GM23338 (cell line): ENCODE measurements at regions not wholly inside any gene's neighbourhood (a gene's known extent, or its start where the extent isn't known, plus 50 kb on each side); places are given as distances from the start of the nearest gene placed in this dataset.

Source experiments
- ATAC-seq: fragments of 200-7000 bp; cut with Tn5 transposase; 3 replicates; pipeline ENCODE4 v1.9.1; 2020
- DNase-seq: peaks from one replicate; pipeline ENCODE4 v3.0.0-alpha.2; 2015; ENCODE audit warnings: low spot score
- H2AFZ ChIP-seq: fragments of 200-600 bp; sonication (generic); 2 replicates; pipeline ENCODE4 v1.8.0; 2016; ENCODE audit warnings: antibody characterized with exemption, mild to moderate bottlenecking, moderate library complexity
- H3F3A ChIP-seq: fragments of 200-600 bp; sonication (generic); replicated peaks from 2 replicates; pipeline ENCODE4 v1.8.0; 2017; ENCODE audit warnings: antibody characterized with exemption, mixed run types, low read depth
- H3K27ac ChIP-seq: fragments of 200-600 bp; sonication (generic); 2 replicates; pipeline ENCODE4 v1.6.1; 2016; ENCODE audit warnings: low read depth
- H3K27me3 ChIP-seq: fragments of 200-600 bp; sonication (generic); 2 replicates; pipeline ENCODE4 v1.8.0; 2016; ENCODE audit warnings: mild to moderate bottlenecking, mixed run types, moderate library complexity; ENCODE audit not compliant: insufficient read depth
- H3K36me3 ChIP-seq: fragments of 200-600 bp; sonication (generic); 2 replicates; pipeline ENCODE4 v1.8.0; 2016; ENCODE audit warnings: mild to moderate bottlenecking; ENCODE audit not compliant: insufficient read depth
- H3K4me1 ChIP-seq: fragments of 200-600 bp; sonication (generic); 2 replicates; pipeline ENCODE4 v1.8.0; 2016; ENCODE audit warnings: mild to moderate bottlenecking, moderate library complexity; ENCODE audit not compliant: insufficient read depth
- H3K4me2 ChIP-seq: fragments of 200-600 bp; sonication (generic); 2 replicates; pipeline ENCODE4 v1.7.1; 2017; ENCODE audit warnings: mixed run types
- H3K4me3 ChIP-seq: fragments of 200-600 bp; sonication (generic); 2 replicates; pipeline ENCODE4 v1.6.1; 2016; ENCODE audit warnings: mixed run types
- H3K79me2 ChIP-seq: fragments of 200-600 bp; sonication (generic); replicated peaks from 2 replicates; pipeline ENCODE4 v1.8.0; 2017; ENCODE audit warnings: mild to moderate bottlenecking; ENCODE audit not compliant: insufficient read depth
- H3K9me2 ChIP-seq: fragments of 200-600 bp; sonication (generic); 2 replicates; pipeline ENCODE4 v1.8.0; 2017; ENCODE audit not compliant: insufficient read depth
- H4K20me1 ChIP-seq: fragments of 200-600 bp; sonication (generic); replicated peaks from 2 replicates; pipeline ENCODE4 v1.8.0; 2017; ENCODE audit warnings: mild to moderate bottlenecking; ENCODE audit not compliant: insufficient read depth
- H3K27ac Mint-ChIP-seq: 2 replicates; pipeline ENCODE4 v1.8.0; 2020; ENCODE audit warnings: inconsistent platforms, mild to moderate bottlenecking, moderate library complexity, mixed read lengths
- H3K27me3 Mint-ChIP-seq: 3 replicates; pipeline ENCODE4 v1.8.0; 2022; ENCODE audit warnings: low read depth, mild to moderate bottlenecking, moderate library complexity, mixed read lengths, inconsistent platforms; ENCODE audit not compliant: insufficient read depth, poor library complexity
- H3K36me3 Mint-ChIP-seq: 3 replicates; pipeline ENCODE4 v1.8.0; 2021; ENCODE audit warnings: low read depth, mild to moderate bottlenecking, inconsistent platforms, moderate library complexity, mixed read lengths
- H3K4me1 Mint-ChIP-seq: 3 replicates; pipeline ENCODE4 v1.8.0; 2020; ENCODE audit warnings: mild to moderate bottlenecking, inconsistent platforms, mixed read lengths
- H3K4me3 Mint-ChIP-seq: 3 replicates; pipeline ENCODE4 v1.8.0; 2021; ENCODE audit warnings: moderate library complexity, mild to moderate bottlenecking, inconsistent platforms, mixed read lengths
- H3K9me3 Mint-ChIP-seq: 3 replicates; pipeline ENCODE4 v1.8.0; 2020; ENCODE audit warnings: moderate library complexity, mild to moderate bottlenecking, inconsistent platforms, mixed read lengths
- CREB1 ChIP-seq: fragments of 250-450 bp; sonication (Bioruptor Pico); IDR thresholded peaks from 2 replicates; pipeline ENCODE4 v1.5.0; 2020; ENCODE audit warnings: low read depth, mild to moderate bottlenecking, moderate library complexity
- EZH2 ChIP-seq: fragments of 200-600 bp; sonication (generic); IDR thresholded peaks from one replicate; pipeline ENCODE4 v1.8.0; 2017; ENCODE audit warnings: antibody characterized with exemption, mild to moderate bottlenecking, low read depth; ENCODE audit not compliant: unreplicated experiment
- JUNB ChIP-seq: IDR thresholded peaks from one replicate; pipeline ENCODE4 v1.6.1; 2016; ENCODE audit warnings: antibody characterized with exemption; ENCODE audit not compliant: unreplicated experiment
- NANOG ChIP-seq: IDR thresholded peaks from 2 replicates; pipeline ENCODE4 v1.6.1; 2016; ENCODE audit warnings: antibody characterized with exemption, borderline replicate concordance
- POLR2AphosphoS5 ChIP-seq: IDR thresholded peaks from 2 replicates; pipeline ENCODE4 v1.6.1; 2016; ENCODE audit warnings: antibody characterized with exemption, low read depth
- REST ChIP-seq: IDR thresholded peaks from one replicate; pipeline ENCODE4 v1.6.1; 2018; ENCODE audit warnings: antibody characterized with exemption; ENCODE audit not compliant: unreplicated experiment
- STAT1 ChIP-seq: IDR thresholded peaks from one replicate; pipeline ENCODE4 v1.6.1; 2016; ENCODE audit warnings: antibody characterized with exemption; ENCODE audit not compliant: unreplicated experiment
- ZNF114 ChIP-seq: fragments of 250-450 bp; sonication (Bioruptor Pico); IDR thresholded peaks from 2 replicates; pipeline ENCODE4 v1.5.0; 2020; ENCODE audit warnings: mild to moderate bottlenecking, moderate library complexity
- ZNF331 ChIP-seq: fragments of 250-450 bp; sonication (Bioruptor Pico); IDR thresholded peaks from 2 replicates; pipeline ENCODE4 v1.5.0; 2020; ENCODE audit warnings: low read depth, mild to moderate bottlenecking, moderate library complexity
- TF ChIP-seq, protein P1 (sequence below): IDR thresholded peaks from 2 replicates; pipeline ENCODE4 v1.6.1; 2016; ENCODE audit warnings: antibody characterized with exemption
- TF ChIP-seq, protein P2 (sequence below), 2 experiments: fragments of 200-600 bp in 1 of 2; sonication (generic) in 1 of 2; conservative IDR thresholded peaks; 2 replicates each; pipeline versions ENCODE4 v1.5.1 to v1.6.1; 2016 to 2017; ENCODE audit warnings: antibody characterized with exemption in 2 of 2, low read depth in 2 of 2, mild to moderate bottlenecking in 2 of 2, moderate library complexity in 1 of 2

GRCh38 chr5:24245821-24246220, 399.0 kb downstream of the CDH10 start (continued):
- TF ChIP-seq REST (no peak), CREB1 (CRISPR knock-in tag) (no peak), ZNF114 (CRISPR knock-in tag) (no peak)

- Histone ChIP-seq H3K79me2 (no peaks in the 10 kb centered on the region), H3K27ac (no peak overlapping the region), H3K4me1 (no peaks in the 10 kb centered on the region), H3K36me3 (no peaks in the 10 kb centered on the region), H2AFZ (no peak overlapping the region), H3K27me3 (no peaks in the 10 kb centered on the region), H3K9me2 (no peaks in the 10 kb centered on the region), H4K20me1 (no peaks in the 10 kb centered on the region), H3K4me2 (no peak overlapping the region), H3K4me3 (no peak overlapping the region), H3F3A (no peaks in the 10 kb centered on the region)
- no peaks in the 10 kb centered on the region for H3K36me3 Mint-ChIP-seq
- H3K4me3 Mint-ChIP-seq, result no peak overlapping the region
- H3K27me3 Mint-ChIP-seq, result no peaks in the 10 kb centered on the region
- H3K4me1 Mint-ChIP-seq, result no peaks in the 10 kb centered on the region
- no peak for DNase-seq
- H3K27ac Mint-ChIP-seq, result no peak overlapping the region
- H3K9me3 Mint-ChIP-seq, result no peaks in the 10 kb centered on the region
- no peak; the same call in 2 of the 3 replicates for ATAC-seq
- TF ChIP-seq ZNF331 (CRISPR knock-in tag), result no peak
- TF ChIP-seq STAT1, result no peak
- no peak for TF ChIP-seq POLR2AphosphoS5
- TF ChIP-seq, protein P1, sequence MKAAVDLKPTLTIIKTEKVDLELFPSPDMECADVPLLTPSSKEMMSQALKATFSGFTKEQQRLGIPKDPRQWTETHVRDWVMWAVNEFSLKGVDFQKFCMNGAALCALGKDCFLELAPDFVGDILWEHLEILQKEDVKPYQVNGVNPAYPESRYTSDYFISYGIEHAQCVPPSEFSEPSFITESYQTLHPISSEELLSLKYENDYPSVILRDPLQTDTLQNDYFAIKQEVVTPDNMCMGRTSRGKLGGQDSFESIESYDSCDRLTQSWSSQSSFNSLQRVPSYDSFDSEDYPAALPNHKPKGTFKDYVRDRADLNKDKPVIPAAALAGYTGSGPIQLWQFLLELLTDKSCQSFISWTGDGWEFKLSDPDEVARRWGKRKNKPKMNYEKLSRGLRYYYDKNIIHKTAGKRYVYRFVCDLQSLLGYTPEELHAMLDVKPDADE, result no peak
- TF ChIP-seq EZH2, result no peak
- no peak for TF ChIP-seq NANOG
- TF ChIP-seq, protein P2, sequence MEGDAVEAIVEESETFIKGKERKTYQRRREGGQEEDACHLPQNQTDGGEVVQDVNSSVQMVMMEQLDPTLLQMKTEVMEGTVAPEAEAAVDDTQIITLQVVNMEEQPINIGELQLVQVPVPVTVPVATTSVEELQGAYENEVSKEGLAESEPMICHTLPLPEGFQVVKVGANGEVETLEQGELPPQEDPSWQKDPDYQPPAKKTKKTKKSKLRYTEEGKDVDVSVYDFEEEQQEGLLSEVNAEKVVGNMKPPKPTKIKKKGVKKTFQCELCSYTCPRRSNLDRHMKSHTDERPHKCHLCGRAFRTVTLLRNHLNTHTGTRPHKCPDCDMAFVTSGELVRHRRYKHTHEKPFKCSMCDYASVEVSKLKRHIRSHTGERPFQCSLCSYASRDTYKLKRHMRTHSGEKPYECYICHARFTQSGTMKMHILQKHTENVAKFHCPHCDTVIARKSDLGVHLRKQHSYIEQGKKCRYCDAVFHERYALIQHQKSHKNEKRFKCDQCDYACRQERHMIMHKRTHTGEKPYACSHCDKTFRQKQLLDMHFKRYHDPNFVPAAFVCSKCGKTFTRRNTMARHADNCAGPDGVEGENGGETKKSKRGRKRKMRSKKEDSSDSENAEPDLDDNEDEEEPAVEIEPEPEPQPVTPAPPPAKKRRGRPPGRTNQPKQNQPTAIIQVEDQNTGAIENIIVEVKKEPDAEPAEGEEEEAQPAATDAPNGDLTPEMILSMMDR (conservative IDR thresholded peaks at IDR 0.05; ENCODE audit: low read depth in 2 of 2), result no peak
- TF ChIP-seq JUNB, result no peak
- no peak for TF ChIP-seq REST
Observed at GRCh38 chr5:24264547-24264946, 380.2 kb downstream of the CDH10 start.
